ENCODE measurements at regions not wholly inside any gene's neighbourhood (a gene's known extent, or its start where the extent isn't known, plus 50 kb on each side); places are given as distances from the start of the nearest gene placed in this dataset.
"Not testable (repeated sequence)": the region's sequence is repeated elsewhere in the genome, so short reads cannot be mapped to it uniquely, and the experiment has no call there.

GRCh38 chr14:84492685-84493084, 1037.3 kb upstream of the FLRT2 start:
- no peaks in the 10 kb centered on the region for H3K4me1 ChIP-seq
- TF ChIP-seq, protein P1, sequence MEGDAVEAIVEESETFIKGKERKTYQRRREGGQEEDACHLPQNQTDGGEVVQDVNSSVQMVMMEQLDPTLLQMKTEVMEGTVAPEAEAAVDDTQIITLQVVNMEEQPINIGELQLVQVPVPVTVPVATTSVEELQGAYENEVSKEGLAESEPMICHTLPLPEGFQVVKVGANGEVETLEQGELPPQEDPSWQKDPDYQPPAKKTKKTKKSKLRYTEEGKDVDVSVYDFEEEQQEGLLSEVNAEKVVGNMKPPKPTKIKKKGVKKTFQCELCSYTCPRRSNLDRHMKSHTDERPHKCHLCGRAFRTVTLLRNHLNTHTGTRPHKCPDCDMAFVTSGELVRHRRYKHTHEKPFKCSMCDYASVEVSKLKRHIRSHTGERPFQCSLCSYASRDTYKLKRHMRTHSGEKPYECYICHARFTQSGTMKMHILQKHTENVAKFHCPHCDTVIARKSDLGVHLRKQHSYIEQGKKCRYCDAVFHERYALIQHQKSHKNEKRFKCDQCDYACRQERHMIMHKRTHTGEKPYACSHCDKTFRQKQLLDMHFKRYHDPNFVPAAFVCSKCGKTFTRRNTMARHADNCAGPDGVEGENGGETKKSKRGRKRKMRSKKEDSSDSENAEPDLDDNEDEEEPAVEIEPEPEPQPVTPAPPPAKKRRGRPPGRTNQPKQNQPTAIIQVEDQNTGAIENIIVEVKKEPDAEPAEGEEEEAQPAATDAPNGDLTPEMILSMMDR (IDR thresholded peaks at IDR 0.05): no peak
- TF ChIP-seq POLR2A (IDR thresholded peaks at IDR 0.05): no peak
- H3K9me3 ChIP-seq: no peaks in the 10 kb centered on the region
- intact Hi-C loops (cut with DNase I): no loop called here
- DNase-seq (no peak), ATAC-seq (no peak)
- H3K36me3 ChIP-seq: no peaks in the 10 kb centered on the region
- H3K27me3 ChIP-seq: no peaks in the 10 kb centered on the region
- no peak overlapping the region for H3K4me3 ChIP-seq
- no peak overlapping the region for H3K27ac ChIP-seq

DNA sequence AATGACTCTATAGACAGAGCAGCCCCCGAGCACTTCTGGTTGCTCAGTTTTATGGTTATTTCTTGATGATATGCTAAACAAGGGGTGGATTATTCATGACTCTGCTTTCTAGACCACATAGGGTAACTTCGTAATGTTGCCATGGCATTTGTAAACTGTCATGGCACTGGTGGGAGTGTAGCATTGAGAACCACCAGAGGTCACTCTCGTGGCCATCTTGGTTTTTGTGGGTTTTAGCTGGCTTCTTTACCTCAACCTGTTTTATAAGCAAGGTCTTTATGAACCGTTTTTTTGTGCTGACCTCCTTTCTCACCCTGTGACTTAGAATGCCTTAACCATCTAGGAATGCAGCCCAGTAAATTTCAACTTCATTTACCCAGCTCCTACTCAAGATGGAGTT, 1036.2 kb upstream of the FLRT2 start:
- DNase-seq: no peak
- TF ChIP-seq, protein P1 (IDR thresholded peaks at IDR 0.05): no peak
- TF ChIP-seq POLR2A (IDR thresholded peaks at IDR 0.05): no peak
- intact Hi-C loops (cut with DNase I): no loop called here
- H3K36me3 ChIP-seq: no peaks in the 10 kb centered on the region
- no peak overlapping the region for H3K4me3 ChIP-seq
- H3K27ac ChIP-seq: no peak overlapping the region
- 25% methylated on average over 3 of the region's 4 CpGs for WGBS (ENCODE audit: insufficient coverage, low coverage, low lambda C conversion rate, missing lambda C conversion rate)
- ATAC-seq: no peak
- no peaks in the 10 kb centered on the region for H3K27me3 ChIP-seq
- H3K9me3 ChIP-seq: no peaks in the 10 kb centered on the region
- H3K4me1 ChIP-seq: no peaks in the 10 kb centered on the region

GRCh38 chr14:84496677-84497076, 1033.3 kb upstream of the FLRT2 start:
- TF ChIP-seq, protein P1 (IDR thresholded peaks at IDR 0.05): no peak
- no peak for TF ChIP-seq POLR2A (IDR thresholded peaks at IDR 0.05)
- 56% methylated on average over 2 of the region's 2 CpGs for WGBS (ENCODE audit: insufficient coverage, low coverage, low lambda C conversion rate, missing lambda C conversion rate)

GRCh38 chr14:84512823-84513222, 1017.1 kb upstream of the FLRT2 start:
- 80% methylated on average over 2 of the region's 18 CpGs for WGBS (ENCODE audit: insufficient coverage, low coverage, low lambda C conversion rate, missing lambda C conversion rate)
- H3K27ac ChIP-seq: not testable (repeated sequence)

More at GRCh38 chr14:84496677-84497076, 1033.3 kb upstream of the FLRT2 start:
- ATAC-seq (no peak), DNase-seq (no peak)
- no peak overlapping the region for H3K4me3 ChIP-seq
- no peak overlapping the region for H3K27ac ChIP-seq
- H3K4me1 ChIP-seq: no peaks in the 10 kb centered on the region
- intact Hi-C loops (cut with DNase I): no loop called here
- H3K36me3 ChIP-seq: no peaks in the 10 kb centered on the region
- no peaks in the 10 kb centered on the region for H3K27me3 ChIP-seq
- no peaks in the 10 kb centered on the region for H3K9me3 ChIP-seq

GRCh38 chr14:84519836-84520235, 1010.1 kb upstream of the FLRT2 start:
- WGBS (ENCODE audit: insufficient coverage, low coverage, low lambda C conversion rate, missing lambda C conversion rate): 61% methylated on average over 3 of the region's 3 CpGs
- DNase-seq: no peak
- Histone ChIP-seq H3K4me3 (no peak overlapping the region), H3K9me3 (no peaks in the 10 kb centered on the region), H3K4me1 (no peaks in the 10 kb centered on the region), H3K36me3 (no peaks in the 10 kb centered on the region), H3K27me3 (no peaks in the 10 kb centered on the region), H3K27ac (no peak overlapping the region)
- intact Hi-C loops (cut with DNase I): no loop called here
- TF ChIP-seq, protein P1 (IDR thresholded peaks at IDR 0.05): no peak
- TF ChIP-seq POLR2A (IDR thresholded peaks at IDR 0.05): no peak
- ATAC-seq: no peak

More at GRCh38 chr14:84512823-84513222, 1017.1 kb upstream of the FLRT2 start:
- H3K27me3 ChIP-seq; DNase-seq; H3K4me3 ChIP-seq; H3K36me3 ChIP-seq; intact Hi-C loops (cut with DNase I); H3K9me3 ChIP-seq; H3K4me1 ChIP-seq; ATAC-seq: not testable (repeated sequence)
